GM18861 (cell line): ENCODE measurements at regions not wholly inside any gene's neighbourhood (a gene's known extent, or its start where the extent isn't known, plus 50 kb on each side); places are given as distances from the start of the nearest gene placed in this dataset.

Experiments
- ATAC-seq: cut with Tn5 transposase; IDR thresholded peaks from one replicate; pipeline ENCODE4 v1.9.1; 2021; ENCODE audit not compliant: unreplicated experiment

DNA sequence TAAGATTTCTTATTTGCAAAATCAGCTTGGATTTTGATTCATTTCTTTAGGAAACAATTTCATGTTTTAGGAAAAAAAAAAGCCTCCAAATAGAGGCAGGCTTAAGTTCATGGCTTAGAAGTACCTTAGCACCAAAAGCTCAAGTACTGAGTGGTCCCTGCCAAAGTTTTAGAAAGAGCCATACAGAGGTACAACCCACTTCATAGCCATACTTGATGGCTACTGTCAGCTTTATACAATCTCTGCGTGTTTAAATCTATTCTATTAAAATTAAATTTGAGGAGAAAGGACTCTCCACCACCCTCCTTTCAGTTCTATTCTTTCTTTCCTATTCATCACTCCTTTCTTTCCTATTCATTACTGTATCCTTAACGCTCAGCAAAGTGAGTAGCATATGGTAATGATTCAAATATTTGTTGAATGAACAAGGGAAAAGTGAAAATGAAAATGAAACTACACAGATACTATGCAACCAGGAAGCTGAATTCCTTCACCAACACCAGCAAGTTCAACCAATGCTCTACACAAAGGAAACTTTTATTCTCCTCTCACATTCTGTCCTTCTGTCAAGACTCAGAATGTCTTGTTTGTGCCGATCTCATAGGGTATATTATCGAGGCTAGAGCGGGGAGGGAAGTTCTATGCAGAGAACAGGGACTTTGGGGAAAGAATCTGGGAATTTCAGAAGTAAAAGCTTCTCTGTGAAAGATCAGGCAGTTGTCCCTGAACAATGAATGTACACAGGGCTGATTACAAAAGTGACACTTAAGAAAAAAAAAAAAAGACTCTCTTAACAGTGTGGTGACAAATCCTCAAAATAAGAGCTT, 138.6 kb upstream of the SPEF2 start:
- no peak for ATAC-seq

DNA sequence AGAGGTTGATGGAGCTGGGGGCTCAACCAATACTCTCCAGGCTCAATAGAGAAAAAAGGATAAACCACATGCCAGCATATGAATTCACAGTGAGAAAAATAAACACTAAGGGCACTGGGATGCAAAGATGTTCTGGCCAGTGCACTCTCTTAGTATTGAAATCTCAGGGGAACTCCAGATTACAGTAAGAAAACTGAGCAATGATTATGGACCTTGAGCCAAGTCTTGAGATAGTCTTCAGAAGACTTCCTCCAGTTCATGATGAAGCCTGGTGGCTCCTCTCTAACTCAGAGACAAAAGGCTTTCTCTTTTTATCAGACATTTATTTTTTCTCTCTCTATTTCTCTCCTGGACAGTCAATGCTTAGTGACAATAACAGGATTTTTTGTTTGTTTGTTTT, 139.8 kb upstream of the SPEF2 start:
- ATAC-seq, result no peak

- ATAC-seq, result no peak
These were observed 140.3 kb upstream of the SPEF2 start for GRCh38 chr5:35477321-35477720.

GRCh38 chr5:35476797-35477196, 140.9 kb upstream of the SPEF2 start:
- no peak for ATAC-seq

- no peak for ATAC-seq
These were observed 141.6 kb upstream of the SPEF2 start for GRCh38 chr5:35476036-35476435.

DNA sequence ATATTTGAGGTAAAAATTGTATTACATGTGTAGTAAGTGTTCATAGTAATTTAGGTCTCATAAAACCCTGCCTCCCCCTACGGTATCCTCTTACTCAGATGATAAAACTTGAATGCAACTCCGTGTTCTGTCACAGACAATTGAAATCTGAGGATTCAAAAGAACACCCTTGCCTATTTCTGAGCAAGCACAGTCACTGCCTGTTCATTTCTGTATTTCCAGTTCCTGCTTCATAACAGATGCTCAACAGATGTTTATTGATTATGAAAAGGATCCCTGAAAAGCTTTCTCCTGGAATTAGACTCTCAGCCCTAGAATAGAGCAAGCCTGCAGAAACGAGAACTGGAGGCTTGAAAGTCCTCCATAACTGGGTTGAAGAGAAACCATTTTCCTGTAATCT, 144.1 kb upstream of the SPEF2 start:
- ATAC-seq, result no peak

GRCh38 chr5:35470866-35471265, 146.8 kb upstream of the SPEF2 start:
- no peak for ATAC-seq

GRCh38 chr5:35468811-35469210, 148.9 kb upstream of the SPEF2 start:
- ATAC-seq, result no peak

DNA sequence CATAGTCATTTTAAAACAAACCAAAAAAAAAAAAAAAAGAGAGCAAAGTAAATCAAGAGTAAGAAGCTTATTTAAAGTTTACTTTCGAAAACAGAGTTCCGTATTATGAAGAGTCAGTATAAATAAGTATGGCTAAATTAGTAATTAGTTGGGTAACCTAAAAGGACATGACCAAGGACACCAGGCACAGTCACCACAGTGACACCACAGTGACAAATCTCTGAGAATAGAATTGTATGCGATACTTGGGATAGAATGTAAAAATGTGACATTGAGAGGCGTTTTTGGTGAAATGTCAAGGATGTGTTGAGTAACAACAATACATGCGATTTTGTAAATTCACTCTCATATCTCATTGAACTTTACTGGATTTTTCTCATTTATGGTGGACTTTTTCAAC, 150.9 kb upstream of the SPEF2 start:
- ATAC-seq, result no peak

GRCh38 chr5:35464757-35465156, 152.9 kb upstream of the SPEF2 start:
- no peak for ATAC-seq

DNA sequence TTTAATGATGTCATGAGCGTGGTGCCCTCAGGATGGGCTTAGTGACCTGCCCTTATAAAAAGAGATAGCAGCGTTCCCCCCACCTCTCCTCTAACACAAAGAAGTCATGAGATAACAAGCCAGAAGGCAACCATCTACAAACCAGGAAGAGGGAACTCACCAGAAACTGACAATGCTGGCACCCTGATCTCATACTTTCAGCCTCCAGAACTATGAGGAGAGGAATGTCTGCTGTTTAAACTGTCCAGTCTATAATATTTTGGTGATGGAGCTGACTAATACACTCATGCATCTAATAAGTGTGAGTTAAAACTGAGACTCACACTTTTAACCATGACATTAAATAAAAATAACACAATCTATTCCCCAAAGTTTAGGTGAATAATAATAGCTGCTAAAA, 156.1 kb upstream of the SPEF2 start:
- ATAC-seq, result no peak

DNA sequence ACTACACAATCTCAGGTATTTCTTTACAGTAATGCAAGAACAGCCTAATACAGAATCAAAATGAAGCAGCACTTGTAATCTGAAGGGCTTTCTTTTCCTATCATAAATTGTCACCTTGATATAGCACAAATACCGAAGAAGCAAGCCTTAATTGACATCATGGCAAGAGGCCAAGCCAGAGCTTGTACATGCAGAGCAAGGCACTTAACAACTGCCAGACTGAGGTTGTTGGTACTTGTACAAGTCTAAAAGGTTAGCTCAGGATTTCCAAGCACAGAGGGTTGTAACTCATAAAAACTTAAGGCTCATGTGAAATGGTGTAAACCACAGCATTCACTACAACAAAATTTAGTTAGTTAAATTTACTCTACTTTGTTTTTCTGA, 158.8 kb upstream of the SPEF2 start:
- ATAC-seq, result no peak

DNA sequence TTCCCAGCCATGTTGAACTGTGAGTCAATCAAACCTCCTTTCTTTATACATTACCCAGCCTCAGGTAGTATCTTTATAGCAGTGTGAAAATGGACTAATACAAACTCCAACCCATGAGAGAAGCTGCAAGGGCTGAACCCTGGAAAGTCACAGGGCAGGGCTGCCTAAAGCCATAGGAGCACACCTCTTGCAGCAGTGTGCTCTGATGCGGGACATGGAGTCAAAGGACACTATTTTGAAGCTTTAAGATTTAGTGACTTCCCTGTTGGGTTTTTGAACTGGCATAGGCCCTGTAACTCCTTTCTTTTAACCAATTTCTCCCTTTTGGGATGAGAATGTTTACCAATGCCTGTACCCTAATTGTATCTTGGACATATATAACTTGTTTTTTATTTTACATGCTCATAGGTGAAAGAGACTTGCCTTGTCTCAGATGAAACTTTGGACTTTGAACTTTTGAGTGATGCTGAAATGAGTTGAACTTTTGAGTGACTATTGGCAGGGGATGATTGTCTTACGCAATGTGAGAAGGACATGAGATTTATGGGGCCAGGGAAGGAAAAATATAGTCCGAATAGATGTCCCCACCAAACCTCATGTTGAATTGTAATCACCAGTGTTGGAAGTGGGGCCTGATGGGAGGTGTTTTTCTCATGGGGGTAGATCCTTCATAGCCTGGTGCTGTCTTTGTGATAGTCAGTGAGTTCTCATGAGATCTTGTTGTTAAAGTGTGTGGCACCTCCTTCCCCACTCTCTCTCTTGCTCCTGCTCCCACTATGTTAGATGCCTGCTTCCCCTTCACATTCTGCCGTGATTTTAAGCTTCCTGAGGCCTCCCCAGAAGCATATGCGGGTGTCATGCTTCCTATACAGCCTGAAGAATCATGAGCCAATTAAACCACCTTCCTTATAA, 159.5 kb upstream of the SPEF2 start:
- no peak for ATAC-seq

- no peak for ATAC-seq
These were observed 161.2 kb upstream of the SPEF2 start for GRCh38 chr5:35456506-35456905.

DNA sequence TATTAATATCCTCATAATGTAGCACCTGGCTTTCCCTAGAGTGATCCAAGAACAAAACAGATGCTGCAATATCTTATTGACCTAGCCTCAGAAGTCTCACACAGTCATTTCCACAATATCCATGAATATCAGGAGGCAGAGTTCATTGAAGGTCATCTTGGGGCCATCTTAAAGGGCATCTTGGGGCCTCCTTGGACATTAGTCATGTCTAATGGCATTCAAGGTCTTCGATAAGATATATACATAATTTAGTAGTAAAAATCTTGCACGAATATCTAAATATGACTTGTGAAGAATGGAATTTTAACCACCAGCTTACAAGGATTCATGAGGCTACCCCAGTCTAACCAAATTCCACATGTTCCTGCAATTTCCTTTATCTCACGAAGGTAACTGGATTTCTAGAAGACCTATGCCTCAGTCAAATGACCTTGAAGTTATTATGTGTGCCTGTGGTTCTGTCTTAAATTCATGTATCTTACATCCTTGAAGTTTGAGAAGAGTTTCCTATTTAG, 163.6 kb upstream of the SPEF2 start:
- no peak for ATAC-seq

DNA sequence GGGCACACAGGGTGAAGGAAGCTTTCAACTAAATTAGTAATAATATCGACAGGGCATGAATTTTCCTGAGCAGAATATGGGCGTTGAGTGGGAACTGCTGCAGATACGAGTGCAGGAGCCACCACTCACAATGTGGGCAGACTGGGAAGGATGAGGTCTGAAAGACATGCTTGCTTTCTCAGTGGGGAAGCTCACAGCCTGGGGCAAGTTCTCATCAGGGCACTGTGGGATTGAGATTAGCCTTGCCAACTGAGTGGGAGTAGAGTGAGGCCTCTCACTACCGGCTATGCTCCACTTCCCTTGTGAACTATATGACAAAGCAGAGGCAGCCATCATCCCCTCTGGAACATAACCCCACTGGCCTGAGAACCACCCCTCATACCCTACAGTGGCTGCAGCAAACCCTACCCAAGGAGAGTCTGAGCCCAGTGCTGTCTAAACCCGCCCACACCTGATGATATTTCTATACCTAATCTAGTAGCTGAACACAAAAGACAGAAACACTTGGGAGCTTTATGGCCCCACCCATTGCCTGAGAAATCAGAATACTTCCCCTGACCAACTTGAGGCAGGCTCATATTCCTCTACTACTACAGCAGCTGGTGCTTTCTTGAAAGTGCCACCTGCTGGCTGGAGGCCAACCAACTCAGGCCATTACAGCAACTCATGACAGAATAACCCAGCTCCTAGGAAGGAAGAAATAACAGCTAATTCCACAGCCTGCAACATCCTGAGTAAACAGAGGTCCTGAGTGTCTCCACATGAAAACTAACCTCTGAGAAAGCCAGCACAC, 173.7 kb upstream of the SPEF2 start:
- no peak for ATAC-seq

DNA sequence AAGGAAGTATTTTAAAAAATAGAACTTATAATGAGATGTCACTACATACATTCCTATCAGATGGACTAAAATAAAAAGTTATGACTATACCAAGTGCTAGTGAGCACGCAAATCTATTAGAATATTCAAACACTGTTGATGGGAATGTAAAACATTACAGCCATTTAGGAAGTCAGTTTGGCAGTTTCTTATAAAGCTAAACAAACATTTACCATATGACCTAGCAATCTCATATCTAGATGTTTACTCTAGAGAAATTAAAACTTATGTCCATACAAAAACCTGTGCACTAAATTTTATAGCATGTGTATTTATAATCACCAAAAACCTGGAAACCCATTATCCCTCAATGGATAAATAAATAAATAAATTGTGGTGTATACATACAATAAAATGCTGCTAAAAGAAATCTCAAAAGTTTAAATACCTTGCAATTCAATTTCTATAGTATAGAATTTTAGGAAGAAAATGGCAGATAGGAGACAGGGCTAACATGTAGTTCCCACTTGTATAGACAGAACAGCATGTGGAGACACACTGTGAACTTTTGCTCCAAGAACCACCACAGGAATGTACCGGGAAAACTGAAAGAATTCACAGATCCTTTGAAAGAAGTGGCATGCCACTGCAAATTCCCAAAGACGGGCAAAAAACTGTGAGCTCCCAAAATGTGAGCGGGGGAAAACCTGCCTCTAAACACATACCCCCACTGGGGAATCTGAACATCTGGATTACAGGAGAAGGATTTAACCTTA, 174.6 kb upstream of the SPEF2 start:
- no peak for ATAC-seq

- ATAC-seq, result no peak
These were observed 177.3 kb upstream of the SPEF2 start for GRCh38 chr5:35440409-35440808.

DNA sequence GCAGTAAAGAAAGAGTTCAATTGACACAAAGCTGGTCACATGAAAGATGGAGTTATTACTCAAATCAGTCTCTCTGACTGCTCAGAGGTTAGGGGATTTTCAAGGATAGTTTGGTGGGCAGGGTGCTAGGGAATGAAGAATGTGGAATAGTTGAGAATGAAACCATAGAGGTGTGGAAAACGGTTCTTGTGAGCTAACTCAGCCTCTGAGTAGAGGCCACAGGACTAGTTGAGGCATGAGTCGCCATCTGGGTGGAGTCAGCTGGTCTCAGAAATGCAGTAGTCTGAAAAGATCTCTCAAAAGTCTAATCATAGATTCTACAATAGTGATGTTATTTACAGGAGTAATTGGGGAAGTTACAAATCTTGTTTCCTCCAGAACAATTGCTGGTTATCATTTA, 178.9 kb upstream of the SPEF2 start:
- no peak for ATAC-seq

DNA sequence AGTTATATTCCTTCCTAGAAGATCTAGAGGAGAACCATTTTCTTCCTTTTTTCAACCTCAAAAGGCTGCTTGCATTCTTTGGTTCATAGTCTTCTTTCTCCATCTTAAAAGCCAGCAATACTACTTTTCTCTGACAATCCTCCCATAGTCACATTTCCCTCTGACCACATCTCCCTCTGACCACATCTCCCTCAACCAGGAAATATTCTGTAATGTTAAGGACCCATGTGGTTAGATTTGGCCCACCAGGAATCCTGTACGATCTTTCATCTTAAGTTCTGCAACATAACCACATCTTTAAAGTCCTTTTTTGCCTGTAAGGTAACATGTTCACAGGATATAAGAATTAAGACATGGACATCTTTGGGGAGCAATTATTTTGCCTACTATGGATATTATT, 179.4 kb upstream of the SPEF2 start:
- no peak for ATAC-seq
